HFF-Myc (cell line): ENCODE measurements at regions not wholly inside any gene's neighbourhood (a gene's known extent, or its start where the extent isn't known, plus 50 kb on each side); places are given as distances from the start of the nearest gene placed in this dataset.

ENCODE experiments used
- DNase-seq: peaks from one replicate; pipeline ENCODE4 v3.0.0-alpha.2; 2011; ENCODE audit warnings: low read depth; ENCODE audit errors: extremely low read depth
- H3K4me3 ChIP-seq: replicated peaks from 2 replicates; pipeline ENCODE4 v1.5.1; 2011; ENCODE audit warnings: low read depth, mild to moderate bottlenecking, control low read depth, low read length
- CTCF ChIP-seq: IDR thresholded peaks from 2 replicates; pipeline ENCODE4 v1.5.1; 2012; ENCODE audit warnings: mild to moderate bottlenecking, low read depth, low read length, control low read depth; ENCODE audit errors: missing control alignments

- no peak for TF ChIP-seq CTCF
- H3K4me3 ChIP-seq: no peak overlapping the region
- DNase-seq: no peak
Measured at GRCh38 chr15:69903470-69904469, 193.9 kb downstream of the TLE3 start.

- DNase-seq: no peak
- no peak for TF ChIP-seq CTCF
- no peak overlapping the region for H3K4me3 ChIP-seq
Measured at GRCh38 chr15:69906256-69907185, 191.2 kb downstream of the TLE3 start.

GRCh38 chr15:69908060-69908459 is 189.7 kb downstream of the TLE3 start:
- H3K4me3 ChIP-seq: no peak overlapping the region
- no peak for TF ChIP-seq CTCF
- no peak for DNase-seq

- no peak for TF ChIP-seq CTCF
- H3K4me3 ChIP-seq: no peak overlapping the region
- DNase-seq: no peak
Measured at GRCh38 chr15:69908590-69909420, 188.9 kb downstream of the TLE3 start.

- TF ChIP-seq CTCF: no peak
- no peak for DNase-seq
- H3K4me3 ChIP-seq: no peak overlapping the region
Measured at GRCh38 chr15:69909719-69910444, 187.8 kb downstream of the TLE3 start.
